ENCODE measurements at regions not wholly inside any gene's neighbourhood (a gene's known extent, or its start where the extent isn't known, plus 50 kb on each side); places are given as distances from the start of the nearest gene placed in this dataset.

DNA sequence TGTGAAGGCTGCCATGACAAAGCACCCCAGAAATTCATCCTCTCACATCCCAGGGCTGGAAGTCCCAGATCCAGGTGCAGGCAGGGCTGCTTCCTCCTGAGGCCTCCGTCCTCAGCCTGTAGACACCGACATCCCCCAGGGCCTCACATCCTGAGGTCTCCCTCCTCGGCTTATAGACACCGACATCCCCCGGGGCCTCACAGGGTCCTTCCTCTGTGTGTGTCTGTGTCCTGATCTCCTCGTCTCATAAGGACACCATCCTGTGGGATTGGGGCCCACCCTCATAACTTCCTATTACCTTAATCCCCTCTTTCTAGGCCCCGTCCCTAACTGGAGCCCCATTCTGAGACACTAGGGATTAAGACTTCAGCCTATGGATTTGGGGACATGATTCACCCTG, 92.0 kb upstream of the SNTG2 start:
- DNase-seq: no peak

DNA sequence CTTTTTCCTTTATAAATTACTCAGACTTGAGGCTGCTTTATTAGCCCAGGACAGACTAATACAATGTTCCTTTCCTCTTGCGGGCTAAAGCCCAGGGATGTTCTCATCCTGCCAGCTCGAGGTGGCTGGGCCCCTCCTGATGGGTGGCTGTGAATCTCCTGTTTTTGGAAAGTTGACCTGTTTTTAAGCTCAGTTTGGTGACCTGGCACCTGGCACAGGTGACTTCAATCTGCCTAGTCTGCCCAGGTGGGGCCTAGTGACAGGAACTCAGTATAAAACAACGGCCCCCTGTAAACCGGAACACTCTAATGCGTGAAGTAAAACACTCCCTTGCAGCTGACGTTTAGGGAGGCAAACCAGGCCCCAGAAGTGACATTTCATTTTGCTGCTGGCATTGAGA, 92.7 kb upstream of the SNTG2 start:
- DNase-seq: no peak

- DNase-seq: no peak
Measured at GRCh38 chr2:857081-857480, 93.6 kb upstream of the SNTG2 start.

DNA sequence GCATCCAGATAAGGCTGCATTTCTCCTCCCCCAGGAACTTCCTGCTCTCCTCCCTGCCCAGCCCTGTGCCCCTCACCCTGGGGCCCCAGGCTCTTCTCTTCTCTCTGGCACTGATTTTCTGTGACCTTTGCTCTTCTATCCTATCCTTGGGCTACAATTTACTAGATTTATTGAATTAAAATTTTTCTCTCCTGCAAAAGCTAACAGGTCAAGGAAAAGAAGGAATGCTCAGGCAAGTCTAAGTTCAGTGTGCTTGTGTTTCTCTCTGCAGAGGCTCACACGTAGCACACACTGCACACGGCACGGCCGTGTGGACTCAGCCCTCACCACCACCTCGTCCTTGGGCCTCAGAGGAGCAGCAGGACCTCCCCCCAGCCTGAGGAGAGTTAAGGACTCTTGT, 94.2 kb upstream of the SNTG2 start:
- no peak for DNase-seq

GRCh38 chr2:856041-856440, 94.6 kb upstream of the SNTG2 start:
- no peak for DNase-seq

DNA sequence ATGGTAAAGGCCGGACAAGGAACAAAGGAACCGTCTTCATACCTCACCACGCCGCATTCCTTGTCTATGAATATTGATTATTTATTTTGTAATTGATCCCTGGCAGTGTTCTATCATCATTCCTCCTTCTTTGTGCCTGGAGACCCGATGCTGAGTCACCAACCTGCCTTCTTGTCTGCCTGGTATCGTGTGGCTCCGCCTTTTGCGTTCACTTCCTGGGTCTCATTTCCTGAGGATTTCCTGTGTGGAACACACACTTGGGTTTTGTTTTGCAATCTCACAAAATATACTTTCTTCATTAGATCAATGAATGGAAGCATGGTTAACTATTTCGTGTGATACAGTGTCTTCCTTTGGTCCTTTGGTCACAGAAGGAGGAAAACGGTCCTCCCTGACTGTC, 95.5 kb upstream of the SNTG2 start:
- no peak for DNase-seq

GRCh38 chr2:854460-854859, 96.2 kb upstream of the SNTG2 start:
- no peak for DNase-seq

GRCh38 chr2:853203-853870, 97.3 kb upstream of the SNTG2 start:
- DNase-seq: no peak

DNA sequence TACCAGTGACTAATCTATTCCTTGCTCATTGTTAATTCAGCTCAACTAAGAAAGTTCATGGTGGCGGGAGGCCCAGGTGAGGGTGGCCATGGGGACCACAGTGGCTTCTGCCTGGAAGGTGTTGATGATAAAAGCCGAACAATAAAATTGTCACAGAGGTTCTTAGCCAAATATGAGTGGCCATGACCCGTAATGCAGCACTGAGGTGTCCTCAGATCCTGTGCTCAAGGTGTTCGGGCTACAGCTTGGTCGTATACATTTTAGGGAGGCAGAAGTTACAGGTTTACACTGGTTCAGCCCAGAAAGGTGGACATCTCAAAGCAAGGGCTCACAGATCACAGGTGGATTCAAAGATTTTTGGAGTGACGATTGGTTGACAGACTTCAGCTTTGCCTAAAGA, 98.5 kb upstream of the SNTG2 start:
- no peak for DNase-seq

DNA sequence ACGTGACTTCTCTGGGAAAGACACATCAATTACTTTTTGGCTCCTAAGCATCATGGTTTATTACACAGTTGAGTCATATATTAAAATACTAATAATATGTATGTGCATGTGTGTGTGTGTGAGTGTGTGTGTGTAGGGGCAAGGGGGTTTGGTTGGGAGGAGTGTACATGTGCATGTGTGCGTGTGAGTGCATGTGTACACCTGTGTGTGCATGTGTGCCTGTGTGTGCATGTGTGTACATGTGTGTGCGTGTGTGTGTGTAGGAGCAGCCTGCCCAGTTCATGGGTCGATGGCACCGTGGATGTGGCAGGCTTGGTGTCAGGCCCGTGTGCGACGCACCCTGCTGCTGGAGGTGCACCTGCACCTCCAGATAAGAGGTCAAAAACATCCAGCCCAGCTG, 99.0 kb upstream of the SNTG2 start:
- DNase-seq: no peak

- DNase-seq: no peak
Measured at GRCh38 chr2:851078-851477, 99.6 kb upstream of the SNTG2 start.

DNA sequence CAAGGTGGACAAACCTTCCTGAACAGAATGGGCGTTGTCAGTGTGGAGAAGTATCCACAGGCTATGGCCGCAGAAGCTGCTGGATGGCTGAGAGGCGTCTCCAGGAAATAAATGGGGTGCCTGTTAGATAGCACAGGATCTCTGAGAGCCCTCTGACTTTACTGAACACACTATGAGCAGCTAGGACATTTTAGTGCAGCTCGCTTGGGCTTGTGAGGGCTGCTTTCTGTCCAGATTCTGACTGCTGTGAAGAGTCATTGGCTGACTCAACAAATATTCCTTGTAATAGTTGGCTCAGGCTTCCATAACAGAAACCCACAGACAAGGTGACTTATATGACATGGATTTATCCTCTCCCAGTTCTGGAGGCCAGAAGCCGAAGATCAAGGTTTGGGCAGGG, 100.2 kb upstream of the SNTG2 start:
- no peak for DNase-seq

- DNase-seq: no peak
Measured at GRCh38 chr2:848099-848498, 102.5 kb upstream of the SNTG2 start.

DNA sequence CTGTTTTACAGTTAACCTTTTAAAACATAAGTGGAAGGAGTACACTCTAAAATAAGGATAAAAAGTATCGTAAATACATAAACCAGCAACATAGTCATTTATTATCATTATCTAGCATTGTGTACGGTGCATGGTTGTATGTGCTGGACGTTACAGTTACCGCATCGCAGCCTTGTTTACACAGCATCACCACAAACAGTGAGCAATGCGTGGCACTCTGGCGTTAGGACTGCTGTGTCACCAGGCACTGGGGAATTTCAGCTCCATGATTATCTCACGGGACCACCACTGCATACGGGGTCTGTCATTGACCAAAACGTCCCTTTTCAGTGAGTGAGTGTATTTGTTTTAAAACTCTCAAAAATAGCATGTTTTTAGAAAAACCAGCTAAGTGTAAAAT, 103.0 kb upstream of the SNTG2 start:
- no peak for DNase-seq

- DNase-seq: no peak
Measured at GRCh38 chr2:844715-845114, 105.9 kb upstream of the SNTG2 start.

GRCh38 chr2:842151-842803, 108.4 kb upstream of the SNTG2 start:
- DNase-seq: no peak

DNA sequence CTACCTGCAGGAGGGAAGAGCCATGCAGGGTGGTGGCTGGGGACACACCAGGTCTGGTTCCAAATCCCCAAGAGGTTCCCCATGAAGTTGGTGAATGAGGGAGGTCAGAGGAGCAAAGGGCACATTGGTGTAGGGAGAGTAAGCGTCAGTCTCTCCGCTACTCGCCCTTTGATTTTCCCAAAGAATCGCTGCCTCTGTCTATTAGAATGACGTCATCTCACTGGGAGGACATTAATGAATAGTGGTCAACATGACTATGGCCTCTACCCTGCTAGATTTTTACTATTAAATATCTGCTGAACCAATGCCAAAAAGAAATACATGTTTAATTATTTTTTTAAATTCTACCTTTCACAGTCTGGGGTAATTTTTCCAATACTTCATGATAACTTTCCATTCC, 109.6 kb upstream of the SNTG2 start:
- DNase-seq: no peak

GRCh38 chr2:834233-834632, 116.4 kb upstream of the SNTG2 start:
- no peak for DNase-seq

DNA sequence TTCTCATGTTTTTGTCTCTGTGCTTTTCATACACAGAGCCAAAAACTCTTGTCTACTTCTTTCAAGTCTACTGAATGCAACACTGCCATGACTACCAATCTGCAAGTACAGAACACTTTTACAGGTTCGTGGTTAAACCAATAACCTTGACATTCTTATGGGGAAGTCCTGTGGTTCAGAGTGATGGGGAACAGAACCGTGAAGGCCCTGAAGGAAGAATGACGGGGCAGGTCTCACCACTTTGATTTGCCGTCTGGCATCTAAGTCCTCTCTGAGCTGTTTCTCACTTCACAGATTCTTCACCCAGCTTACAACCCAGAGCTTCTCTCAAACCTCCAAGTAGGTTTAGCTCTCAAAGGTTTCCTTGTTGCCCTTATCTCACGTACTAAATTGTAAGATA, 117.5 kb upstream of the SNTG2 start:
- no peak for DNase-seq

- no peak for DNase-seq
Measured at GRCh38 chr2:832635-833034, 118.0 kb upstream of the SNTG2 start.

GRCh38 chr2:831622-832021, 119.0 kb upstream of the SNTG2 start:
- no peak for DNase-seq

DNA sequence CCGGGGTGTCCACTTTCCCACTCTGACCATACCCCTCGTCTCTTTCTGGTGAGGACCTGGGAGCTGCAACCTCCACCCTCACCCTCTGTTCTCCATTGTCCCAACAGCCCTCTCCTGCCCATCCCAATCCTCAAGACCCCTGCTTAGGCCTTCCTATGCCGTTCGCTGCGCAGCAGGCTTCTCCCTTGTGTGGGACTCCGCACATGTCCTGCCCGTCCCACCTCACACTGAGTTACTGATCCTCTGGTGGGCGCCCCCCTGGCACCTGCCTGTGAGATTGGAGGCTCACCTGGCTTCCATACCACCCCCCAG, 119.5 kb upstream of the SNTG2 start:
- DNase-seq: no peak

GRCh38 chr2:830419-831224, 120.0 kb upstream of the SNTG2 start:
- DNase-seq: no peak

- no peak for DNase-seq
Measured at GRCh38 chr2:829047-829446, 121.6 kb upstream of the SNTG2 start.

DNA sequence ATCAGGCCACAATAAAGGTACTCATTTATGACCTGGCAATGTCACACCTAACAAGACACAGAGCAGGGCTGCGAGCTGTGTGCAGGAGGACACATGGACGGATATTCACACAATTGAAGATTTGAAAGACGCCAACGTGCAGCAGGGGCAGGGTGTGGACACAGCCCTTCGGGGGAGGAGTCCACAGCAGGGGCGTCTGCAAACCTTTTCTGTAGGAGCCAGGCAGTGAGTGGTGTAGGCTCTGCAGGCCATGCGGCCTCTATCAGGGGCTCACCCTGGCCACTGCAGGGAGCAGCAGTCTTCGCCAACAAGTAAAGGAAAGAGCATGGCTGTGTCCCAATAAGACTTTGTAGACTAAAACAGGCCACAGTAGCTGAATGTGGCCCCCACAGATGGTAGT, 125.7 kb upstream of the SNTG2 start:
- DNase-seq: no peak
